GM12891 (cell line): ENCODE measurements at regions not wholly inside any gene's neighbourhood (a gene's known extent, or its start where the extent isn't known, plus 50 kb on each side); places are given as distances from the start of the nearest gene placed in this dataset.

Experiments used
- POLR2A ChIP-seq: IDR thresholded peaks from 2 replicates; pipeline ENCODE4 v1.6.1; 2011; ENCODE audit warnings: low read depth, low read length, control low read depth
- POLR2AphosphoS5 ChIP-seq: IDR thresholded peaks from 2 replicates; pipeline ENCODE4 v1.6.1; 2011; ENCODE audit warnings: low read depth, low read length, control low read depth
- POU2F2 ChIP-seq: IDR thresholded peaks from 2 replicates; pipeline ENCODE4 v1.6.1; 2011; ENCODE audit warnings: low read depth, mild to moderate bottlenecking, control low read depth, low read length, moderate library complexity
- SPI1 ChIP-seq: IDR thresholded peaks from 2 replicates; pipeline ENCODE4 v1.6.1; 2011; ENCODE audit warnings: low read depth, low read length, control low read depth
- TAF1 ChIP-seq: IDR thresholded peaks from 2 replicates; pipeline ENCODE4 v1.6.1; 2011; ENCODE audit warnings: low read depth, low read length, control low read depth

- TF ChIP-seq POLR2A, result no peak
- no peak for TF ChIP-seq SPI1
- no peak for TF ChIP-seq TAF1
- TF ChIP-seq POLR2AphosphoS5, result no peak
- no peak for TF ChIP-seq POU2F2
Observed at GRCh38 chr3:117133066-117133465, 423.5 kb downstream of the TUSC7 start.
